Mucosa of gallbladder (tissue), 1 donor: ENCODE measurements at regions not wholly inside any gene's neighbourhood (a gene's known extent, or its start where the extent isn't known, plus 50 kb on each side); places are given as distances from the start of the nearest gene placed in this dataset.

ENCODE experiments used
- DNase-seq: peaks from one replicate; pipeline ENCODE4 v3.0.0-alpha.2; 2020; ENCODE audit warnings: low spot score
- donor health status: DM: no; HTN: no; CAD: no.

- DNase-seq, result no peak
These were observed 216.1 kb upstream of the RAB6C start for GRCh38 chr2:129763190-129763846.

DNA sequence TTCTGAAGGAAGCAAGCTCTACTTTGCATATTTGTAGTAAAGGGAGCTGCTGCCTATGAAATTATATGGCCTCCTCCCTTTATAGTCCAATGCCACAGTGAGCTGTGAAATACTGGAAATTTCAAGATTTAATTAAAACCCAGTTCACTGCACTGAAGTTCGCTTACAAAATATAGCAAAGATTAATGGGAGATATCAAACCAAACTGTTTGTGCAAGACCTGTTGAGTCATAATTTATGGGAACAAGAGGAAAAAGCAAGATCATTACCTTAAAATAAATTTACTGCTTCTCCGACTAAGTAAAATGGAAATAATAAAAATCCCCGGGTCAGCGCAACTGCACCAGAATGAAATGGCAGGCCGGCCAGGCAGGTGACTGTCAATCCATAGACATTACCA lies 215.5 kb upstream of the RAB6C start:
- DNase-seq, result no peak

DNA sequence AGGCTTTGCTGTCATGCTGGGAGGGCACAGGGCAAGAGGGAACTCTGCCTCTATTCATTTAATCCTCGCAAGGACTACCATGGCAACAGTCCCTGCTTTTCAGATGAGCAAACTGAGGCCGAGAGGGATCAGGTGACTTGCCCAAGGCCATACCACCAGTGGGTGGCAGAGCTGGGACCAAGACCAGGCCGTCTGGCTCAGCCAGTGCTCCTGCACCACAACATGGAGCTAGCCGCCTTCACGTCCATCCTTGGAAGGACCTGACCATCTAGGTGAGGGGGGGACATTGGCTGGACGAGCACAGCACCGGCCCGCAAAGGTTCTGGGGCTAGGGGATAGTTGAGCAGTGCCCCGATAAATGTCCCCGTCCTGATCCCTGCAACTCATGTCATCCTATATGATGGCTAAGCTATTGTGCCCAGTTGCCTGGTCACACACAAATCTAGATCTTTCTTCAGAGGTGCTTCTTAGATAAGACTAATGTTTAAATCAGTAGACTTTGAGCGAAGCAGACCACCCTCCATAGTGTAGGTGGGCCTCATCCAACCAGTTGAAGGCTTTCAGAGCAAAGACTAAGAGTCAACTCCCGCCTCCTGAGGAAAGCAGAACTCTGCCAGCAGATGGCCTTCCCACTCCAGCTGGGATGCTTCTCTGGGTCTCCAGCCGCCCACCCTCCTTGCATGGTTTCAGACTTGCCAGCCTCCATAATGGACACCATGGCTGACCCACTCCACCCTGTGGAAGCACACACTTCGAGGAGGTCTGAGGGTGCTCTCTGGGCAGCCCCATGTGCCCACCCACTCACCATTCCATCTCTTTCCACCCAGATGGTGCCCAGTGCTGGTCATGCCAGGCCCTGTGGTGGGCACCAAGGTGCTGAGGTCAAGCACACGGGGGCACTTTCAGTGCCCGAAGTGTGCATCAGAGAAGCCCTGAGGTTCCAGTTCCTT lies 214.8 kb upstream of the RAB6C start:
- no peak for DNase-seq

DNA sequence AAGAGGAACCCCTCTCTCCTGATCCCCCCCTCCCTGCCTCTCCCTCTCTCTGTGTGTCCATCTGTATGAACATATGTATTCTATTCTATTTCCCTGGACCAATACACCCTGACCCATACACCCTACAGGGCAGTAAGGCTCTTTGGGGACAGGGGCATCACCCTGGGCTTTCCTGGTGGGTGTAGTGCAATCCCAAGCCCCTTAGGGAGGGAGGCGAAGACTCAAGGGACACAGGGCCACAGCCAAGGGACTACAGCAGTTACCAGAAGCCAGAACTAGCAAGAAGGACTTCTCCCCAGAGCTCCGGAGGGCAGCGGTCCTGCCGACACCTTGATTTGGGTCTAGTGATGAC lies 214.2 kb upstream of the RAB6C start:
- DNase-seq, result no peak

GRCh38 chr2:129765678-129766351 lies 213.7 kb upstream of the RAB6C start:
- DNase-seq, result no peak

GRCh38 chr2:129766374-129766993 lies 213.0 kb upstream of the RAB6C start:
- no peak for DNase-seq

- no peak for DNase-seq
These were observed 212.0 kb upstream of the RAB6C start for GRCh38 chr2:129767346-129768035.

- no peak for DNase-seq
These were observed 211.5 kb upstream of the RAB6C start for GRCh38 chr2:129768036-129768386.

- DNase-seq, result no peak
These were observed 210.8 kb upstream of the RAB6C start for GRCh38 chr2:129768485-129769184.

DNA sequence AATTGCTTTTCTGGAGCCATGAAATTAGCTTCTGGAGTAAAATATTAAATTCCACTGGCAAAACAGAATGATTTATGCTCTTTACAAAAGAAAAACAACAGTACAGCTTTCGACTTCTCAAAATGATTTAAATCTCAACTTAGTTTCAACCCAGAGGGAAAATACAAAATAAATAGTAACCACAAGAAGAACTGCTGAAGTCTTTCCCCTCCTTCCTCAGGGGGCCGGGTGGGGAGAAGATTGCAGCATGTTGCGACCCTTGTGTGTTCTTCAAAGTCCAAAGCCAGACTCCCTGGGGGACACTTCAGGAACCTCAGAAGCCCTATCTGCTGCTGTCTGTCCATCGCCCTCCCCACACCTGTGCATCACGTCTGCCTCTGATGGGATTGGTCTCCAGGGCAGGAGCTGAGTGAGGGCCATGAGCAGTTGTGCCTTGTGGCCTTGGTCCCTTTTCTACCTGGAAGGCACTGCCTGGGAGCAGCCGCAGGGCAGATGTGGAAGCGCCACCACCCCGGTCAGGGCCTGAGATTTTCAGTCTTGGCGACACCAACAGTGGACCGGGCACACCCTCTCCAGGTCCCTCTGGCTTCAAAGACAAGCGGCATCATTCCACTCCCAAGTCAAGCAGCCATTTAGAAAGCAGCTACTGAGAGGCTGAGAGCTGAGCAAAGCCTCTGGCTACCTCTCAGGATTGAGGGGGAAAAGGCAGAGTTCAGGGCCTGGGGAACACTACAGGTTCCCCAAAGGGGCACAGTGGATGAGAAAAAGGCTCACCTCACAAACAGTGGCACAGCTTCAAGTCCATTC lies 210.1 kb upstream of the RAB6C start:
- no peak for DNase-seq

DNA sequence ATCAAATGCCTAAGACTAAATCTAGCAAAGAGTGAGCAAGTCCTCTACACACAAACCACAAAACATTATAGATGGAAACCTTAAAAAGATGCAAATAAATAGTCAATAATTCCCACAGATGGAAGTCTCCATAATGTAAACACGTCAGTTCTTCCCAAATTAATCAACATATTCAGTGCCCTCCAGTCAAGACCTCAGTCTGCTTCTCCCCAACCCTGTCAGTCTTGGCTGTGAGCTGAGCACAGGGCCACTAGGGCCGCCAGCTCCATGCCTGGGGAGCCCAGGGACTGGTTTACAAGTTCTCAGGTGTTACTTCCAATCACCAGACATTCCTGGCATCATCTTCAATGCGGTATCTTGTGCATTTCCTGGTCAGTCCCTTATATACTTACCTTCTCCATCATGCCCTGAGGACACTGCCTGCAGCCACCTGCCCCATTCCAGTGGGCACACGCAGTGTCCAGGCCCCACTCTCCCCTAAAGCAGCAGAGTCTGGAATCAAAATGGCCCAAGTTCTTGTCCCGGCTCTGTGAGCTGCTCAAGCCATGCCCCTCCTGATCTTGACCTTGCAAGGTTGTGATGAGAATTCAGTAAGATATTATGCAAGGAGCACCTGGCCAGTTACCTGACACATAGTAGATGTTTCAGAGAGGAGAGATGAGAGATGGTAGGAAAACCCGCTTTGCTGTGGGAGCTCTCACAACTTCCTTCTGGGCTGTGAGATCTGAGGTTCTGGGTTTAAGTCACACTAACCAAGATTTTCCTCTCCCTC lies 207.9 kb upstream of the RAB6C start:
- no peak for DNase-seq

GRCh38 chr2:129772190-129772579 lies 207.3 kb upstream of the RAB6C start:
- DNase-seq, result no peak

GRCh38 chr2:129775952-129776653 lies 203.4 kb upstream of the RAB6C start:
- no peak for DNase-seq

- no peak for DNase-seq
These were observed 202.3 kb upstream of the RAB6C start for GRCh38 chr2:129777146-129777545.

DNA sequence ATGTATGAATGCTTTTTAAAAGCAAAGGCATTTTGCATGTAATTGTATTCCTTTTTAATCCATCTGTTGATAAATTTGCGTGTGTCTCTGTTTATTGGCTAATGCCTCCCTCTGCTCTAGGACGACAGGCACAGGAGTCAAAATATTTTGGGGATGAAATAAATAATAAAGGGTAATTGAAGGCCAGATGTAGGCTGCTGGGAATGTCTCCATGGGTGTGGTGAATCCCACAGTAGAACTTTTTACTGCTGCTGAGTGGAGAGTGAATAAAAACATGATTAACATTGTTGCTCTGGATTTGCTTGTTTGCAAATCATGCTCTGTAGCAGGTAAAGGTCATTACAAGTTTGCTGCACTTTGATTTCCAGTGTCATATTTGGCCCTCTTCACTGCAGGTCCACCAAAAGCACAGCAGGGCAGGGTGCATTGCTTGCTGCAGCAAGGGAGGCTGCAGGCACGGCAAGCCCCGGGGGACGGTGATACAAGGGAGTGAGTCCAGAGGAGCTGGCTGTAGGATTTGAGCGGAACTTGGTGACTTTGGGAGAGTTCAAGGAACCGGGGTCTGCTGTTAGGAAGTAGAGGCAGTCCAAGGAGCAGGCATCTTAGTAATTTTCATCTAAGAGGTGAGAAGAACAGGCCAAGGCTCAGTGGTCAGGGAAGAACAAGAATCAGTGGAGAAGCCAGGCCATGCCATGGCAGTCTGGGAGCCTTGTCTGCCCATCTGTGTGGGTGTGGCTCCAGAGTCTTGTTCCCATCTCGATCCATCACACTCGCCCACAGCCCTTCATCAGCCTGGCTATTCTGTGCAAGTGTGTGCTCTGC lies 201.5 kb upstream of the RAB6C start:
- no peak for DNase-seq

DNA sequence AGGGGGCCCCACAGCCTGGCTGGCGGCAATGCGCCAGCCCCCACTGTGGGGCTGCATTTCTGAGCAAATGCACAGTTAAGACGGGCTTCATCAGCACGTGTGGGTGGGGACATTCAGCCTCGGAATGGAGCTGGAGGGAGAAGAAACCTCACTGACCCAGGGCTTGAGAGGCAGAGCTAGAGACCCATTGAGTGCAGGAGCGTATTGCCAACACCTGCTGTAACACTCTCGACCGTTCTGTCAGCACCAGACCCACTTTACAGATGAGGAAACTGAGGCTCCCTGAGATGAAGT lies 200.9 kb upstream of the RAB6C start:
- no peak for DNase-seq

GRCh38 chr2:129779783-129780182 lies 199.7 kb upstream of the RAB6C start:
- no peak for DNase-seq
